ENCODE measurements at regions not wholly inside any gene's neighbourhood (a gene's known extent, or its start where the extent isn't known, plus 50 kb on each side); places are given as distances from the start of the nearest gene placed in this dataset.
"Not testable (repeated sequence)": the region's sequence is repeated elsewhere in the genome, so short reads cannot be mapped to it uniquely, and the experiment has no call there.

GRCh38 chr13:18232994-18233782 lies 948.4 kb downstream of the TUBA3C start:
- CTCF ChIA-PET = no interaction called here
- POLR2A ChIA-PET = no interaction called here
- Mint-ChIP-seq H3K27me3 (no peaks in the 10 kb centered on the region), H3K4me1 (no peaks in the 10 kb centered on the region), H3K9me3 (peaks cover 14% of the 10 kb centered on the region), H3K27ac (no peak overlapping the region), H3K4me3 (no peak overlapping the region), H3K36me3 (ENCODE audit: low read depth) (no peaks in the 10 kb centered on the region)
- DNase-seq = no peak

GRCh38 chr13:18232298-18232993 lies 949.2 kb downstream of the TUBA3C start:
- POLR2A ChIA-PET = no interaction called here
- H3K9me3 Mint-ChIP-seq = peaks cover 16% of the 10 kb centered on the region
- no peak overlapping the region for H3K27ac Mint-ChIP-seq
- no peak overlapping the region for H3K4me3 Mint-ChIP-seq
- no peak for DNase-seq
- no peaks in the 10 kb centered on the region for H3K4me1 Mint-ChIP-seq
- no peaks in the 10 kb centered on the region for H3K36me3 Mint-ChIP-seq (ENCODE audit: low read depth)
- H3K27me3 Mint-ChIP-seq = no peaks in the 10 kb centered on the region
- CTCF ChIA-PET = no interaction called here

- H3K27me3 Mint-ChIP-seq; DNase-seq; H3K4me3 Mint-ChIP-seq; H3K36me3 Mint-ChIP-seq (ENCODE audit: low read depth); CTCF ChIA-PET; H3K27ac Mint-ChIP-seq; H3K4me1 Mint-ChIP-seq; POLR2A ChIA-PET: not testable (repeated sequence)
- H3K9me3 Mint-ChIP-seq = peaks cover 13% of the 10 kb centered on the region
Observed at GRCh38 chr13:18224411-18224810, 957.2 kb downstream of the TUBA3C start.

GRCh38 chr13:18214689-18215088 lies 966.9 kb downstream of the TUBA3C start:
- H3K27ac Mint-ChIP-seq; DNase-seq; H3K4me1 Mint-ChIP-seq; H3K27me3 Mint-ChIP-seq; H3K4me3 Mint-ChIP-seq; CTCF ChIA-PET; H3K36me3 Mint-ChIP-seq (ENCODE audit: low read depth); POLR2A ChIA-PET: not testable (repeated sequence)
- peaks cover 18% of the 10 kb centered on the region for H3K9me3 Mint-ChIP-seq

GRCh38 chr13:18213511-18213910 lies 968.1 kb downstream of the TUBA3C start:
- CTCF ChIA-PET; POLR2A ChIA-PET; H3K27me3 Mint-ChIP-seq; H3K4me3 Mint-ChIP-seq; DNase-seq; H3K4me1 Mint-ChIP-seq; H3K27ac Mint-ChIP-seq; H3K36me3 Mint-ChIP-seq (ENCODE audit: low read depth): not testable (repeated sequence)
- H3K9me3 Mint-ChIP-seq = peaks cover 11% of the 10 kb centered on the region

- Mint-ChIP-seq H3K9me3 (peaks cover 9% of the 10 kb centered on the region), H3K4me1 (no peaks in the 10 kb centered on the region), H3K36me3 (ENCODE audit: low read depth) (no peaks in the 10 kb centered on the region), H3K4me3 (no peak overlapping the region), H3K27ac (no peak overlapping the region), H3K27me3 (no peaks in the 10 kb centered on the region)
- ChIA-PET POLR2A (no interaction called here), CTCF (no interaction called here)
- DNase-seq = peak; percentile 43
Observed at GRCh38 chr13:18212873-18213272, 968.8 kb downstream of the TUBA3C start.

- H3K9me3 Mint-ChIP-seq; POLR2A ChIA-PET; H3K27ac Mint-ChIP-seq; H3K36me3 Mint-ChIP-seq (ENCODE audit: low read depth); CTCF ChIA-PET; H3K4me3 Mint-ChIP-seq; H3K27me3 Mint-ChIP-seq; H3K4me1 Mint-ChIP-seq: not testable (repeated sequence)
- DNase-seq = peak; percentile 56
Observed at GRCh38 chr13:18211752-18212560, 969.7 kb downstream of the TUBA3C start.

GRCh38 chr13:18204614-18205178 lies 976.9 kb downstream of the TUBA3C start:
- H3K4me1 Mint-ChIP-seq; CTCF ChIA-PET; H3K4me3 Mint-ChIP-seq; H3K36me3 Mint-ChIP-seq (ENCODE audit: low read depth); POLR2A ChIA-PET; DNase-seq; H3K27ac Mint-ChIP-seq; H3K27me3 Mint-ChIP-seq: not testable (repeated sequence)
- peaks cover 11% of the 10 kb centered on the region for H3K9me3 Mint-ChIP-seq

- H3K27ac Mint-ChIP-seq; H3K4me3 Mint-ChIP-seq; H3K36me3 Mint-ChIP-seq (ENCODE audit: low read depth); CTCF ChIA-PET; DNase-seq; H3K4me1 Mint-ChIP-seq; POLR2A ChIA-PET; H3K27me3 Mint-ChIP-seq: not testable (repeated sequence)
- H3K9me3 Mint-ChIP-seq = peaks cover 28% of the 10 kb centered on the region
Observed at GRCh38 chr13:18195365-18195678, 986.3 kb downstream of the TUBA3C start.

GRCh38 chr13:18194631-18195364 lies 986.8 kb downstream of the TUBA3C start:
- POLR2A ChIA-PET = not testable (repeated sequence)

GRCh38 chr13:18194104-18194503 lies 987.5 kb downstream of the TUBA3C start:
- H3K27ac Mint-ChIP-seq, POLR2A ChIA-PET: not testable (repeated sequence)

More at GRCh38 chr13:18194631-18195364, 986.8 kb downstream of the TUBA3C start:
- DNase-seq; H3K4me3 Mint-ChIP-seq; CTCF ChIA-PET; H3K36me3 Mint-ChIP-seq (ENCODE audit: low read depth); H3K27me3 Mint-ChIP-seq; H3K27ac Mint-ChIP-seq; H3K4me1 Mint-ChIP-seq: not testable (repeated sequence)
- H3K9me3 Mint-ChIP-seq = peaks cover 24% of the 10 kb centered on the region

More at GRCh38 chr13:18194104-18194503, 987.5 kb downstream of the TUBA3C start:
- CTCF ChIA-PET; DNase-seq; H3K4me1 Mint-ChIP-seq; H3K27me3 Mint-ChIP-seq; H3K4me3 Mint-ChIP-seq; H3K36me3 Mint-ChIP-seq (ENCODE audit: low read depth): not testable (repeated sequence)
- H3K9me3 Mint-ChIP-seq = peaks cover 21% of the 10 kb centered on the region
